ENCODE measurements at regions not wholly inside any gene's neighbourhood (a gene's known extent, or its start where the extent isn't known, plus 50 kb on each side); places are given as distances from the start of the nearest gene placed in this dataset.

GRCh38 chr1:73044241-73045036 is 762.1 kb upstream of the NEGR1 start:
- TF ChIP-seq, protein P1, sequence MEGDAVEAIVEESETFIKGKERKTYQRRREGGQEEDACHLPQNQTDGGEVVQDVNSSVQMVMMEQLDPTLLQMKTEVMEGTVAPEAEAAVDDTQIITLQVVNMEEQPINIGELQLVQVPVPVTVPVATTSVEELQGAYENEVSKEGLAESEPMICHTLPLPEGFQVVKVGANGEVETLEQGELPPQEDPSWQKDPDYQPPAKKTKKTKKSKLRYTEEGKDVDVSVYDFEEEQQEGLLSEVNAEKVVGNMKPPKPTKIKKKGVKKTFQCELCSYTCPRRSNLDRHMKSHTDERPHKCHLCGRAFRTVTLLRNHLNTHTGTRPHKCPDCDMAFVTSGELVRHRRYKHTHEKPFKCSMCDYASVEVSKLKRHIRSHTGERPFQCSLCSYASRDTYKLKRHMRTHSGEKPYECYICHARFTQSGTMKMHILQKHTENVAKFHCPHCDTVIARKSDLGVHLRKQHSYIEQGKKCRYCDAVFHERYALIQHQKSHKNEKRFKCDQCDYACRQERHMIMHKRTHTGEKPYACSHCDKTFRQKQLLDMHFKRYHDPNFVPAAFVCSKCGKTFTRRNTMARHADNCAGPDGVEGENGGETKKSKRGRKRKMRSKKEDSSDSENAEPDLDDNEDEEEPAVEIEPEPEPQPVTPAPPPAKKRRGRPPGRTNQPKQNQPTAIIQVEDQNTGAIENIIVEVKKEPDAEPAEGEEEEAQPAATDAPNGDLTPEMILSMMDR (IDR thresholded peaks at IDR 0.05; ENCODE audit: low read length) = no peak
- no peak for TF ChIP-seq EZH2 (optimal IDR thresholded peaks at IDR 0.05; ENCODE audit: low read depth, low read length)
